Upper lobe of left lung (tissue), 6 donors: ENCODE measurements at regions not wholly inside any gene's neighbourhood (a gene's known extent, or its start where the extent isn't known, plus 50 kb on each side); places are given as distances from the start of the nearest gene placed in this dataset.

Experiments used
- ATAC-seq, 2 donors: fragments of 200-7000 bp; cut with Tn5 transposase; one replicate each; pipeline ENCODE4 v1.9.1; 2022; ENCODE audit warnings: mild to moderate bottlenecking in 2 of 2, moderate library complexity in 2 of 2; ENCODE audit not compliant: low FRiP score in 2 of 2
- DNase-seq, 2 donors: peaks; one replicate each; pipeline ENCODE4 v3.0.0-alpha.2; 2019 to 2020
- H3K27ac ChIP-seq, 4 donors: fragments of 200-600 bp; sonication (generic); one replicate each; pipeline ENCODE4 v1.5.1; 2016 to 2019
- H3K27me3 ChIP-seq, 4 donors: fragments of 200-600 bp; sonication (generic); one replicate each; pipeline ENCODE4 v1.5.1; 2017 to 2019
- H3K36me3 ChIP-seq, 4 donors: fragments of 200-600 bp; sonication (generic); one replicate each; pipeline ENCODE4 v1.5.1; 2016 to 2019
- H3K4me1 ChIP-seq, 4 donors: fragments of 200-600 bp; sonication (generic); one replicate each; pipeline ENCODE4 v1.5.1; 2018 to 2019
- H3K4me3 ChIP-seq, 4 donors: fragments of 200-600 bp; sonication (generic); one replicate each; pipeline ENCODE4 v1.5.1; 2017 to 2019; ENCODE audit warnings: mild to moderate bottlenecking in 2 of 4, moderate library complexity in 1 of 4
- H3K9me3 ChIP-seq, 4 donors: fragments of 200-600 bp; sonication (generic); one replicate each; pipeline ENCODE4 v1.5.1; 2018 to 2019
- EP300 ChIP-seq, 4 donors: sonication (generic); formaldehyde crosslinking; IDR thresholded peaks; one replicate each; pipeline ENCODE4 v1.5.1; 2017; ENCODE audit warnings: antibody characterized with exemption in 4 of 4, control low read depth in 2 of 4
- POLR2A ChIP-seq, 4 donors: fragments of 450-650 bp; IDR thresholded peaks; one replicate each; pipeline ENCODE4 v1.5.1; 2016 to 2017; ENCODE audit warnings: antibody characterized with exemption in 4 of 4, mild to moderate bottlenecking in 2 of 4
- POLR2AphosphoS5 ChIP-seq, 2 donors: sonication (generic); formaldehyde crosslinking; IDR thresholded peaks; one replicate each; pipeline ENCODE4 v1.5.1; 2017; ENCODE audit warnings: antibody characterized with exemption in 2 of 2
- WGBS, 2 donors: methylation state at CpG; one replicate each; pipeline ENCODE4 v1.1.5; 2017 to 2018; 5-methylcytosine and 5-hydroxymethylcytosine counted together
- TF ChIP-seq, protein P1 (sequence below), 6 experiments: fragments of 450-650 bp in 4 of 6; fragments of 200-600 bp in 2 of 6; sonication (generic) in 2 of 6; IDR thresholded peaks; one replicate each; pipeline ENCODE4 v1.5.1; 2016 to 2019; ENCODE audit warnings: antibody characterized with exemption in 6 of 6
- donor health status: DM: no; HTN: no; CAD: no; lungs with moderate emphysema.
- donor health status: DM: no; HTN: yes; CAD: no; lungs with severe emphysema.

DNA sequence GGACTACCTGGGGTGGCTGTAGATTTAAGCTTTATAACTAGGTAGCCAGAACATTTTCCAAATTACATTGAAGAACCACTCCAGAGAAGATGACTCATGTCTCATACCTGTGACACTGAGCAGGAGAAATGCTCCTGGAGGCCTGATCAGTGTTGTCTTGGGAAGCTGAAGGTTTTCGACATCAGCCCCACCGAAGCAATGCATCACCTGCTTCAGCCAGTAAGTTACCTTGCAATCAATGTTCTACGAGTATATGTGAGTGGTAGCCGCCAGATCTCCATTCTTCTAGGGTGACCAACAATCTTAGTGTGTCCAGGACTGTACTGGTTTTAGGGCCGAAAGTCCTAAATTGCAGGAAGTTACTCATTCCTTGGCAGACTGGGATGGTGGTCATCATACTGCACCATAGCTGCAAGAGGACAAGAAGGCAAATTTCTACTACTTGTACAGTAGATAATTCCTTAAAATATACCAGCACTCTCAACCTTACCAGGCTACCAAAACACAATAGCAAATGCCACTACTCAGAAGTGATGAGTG lies 109.3 kb upstream of the LINC00305 start:
- H3K36me3 ChIP-seq = no peaks in the 10 kb centered on the region
- H3K9me3 ChIP-seq = no peaks in the 10 kb centered on the region
- no peak overlapping the region for H3K4me3 ChIP-seq
- DNase-seq (no peak), ATAC-seq (no peak)
- no peak for TF ChIP-seq EP300 (IDR thresholded peaks at IDR 0.05)
- TF ChIP-seq, protein P1, sequence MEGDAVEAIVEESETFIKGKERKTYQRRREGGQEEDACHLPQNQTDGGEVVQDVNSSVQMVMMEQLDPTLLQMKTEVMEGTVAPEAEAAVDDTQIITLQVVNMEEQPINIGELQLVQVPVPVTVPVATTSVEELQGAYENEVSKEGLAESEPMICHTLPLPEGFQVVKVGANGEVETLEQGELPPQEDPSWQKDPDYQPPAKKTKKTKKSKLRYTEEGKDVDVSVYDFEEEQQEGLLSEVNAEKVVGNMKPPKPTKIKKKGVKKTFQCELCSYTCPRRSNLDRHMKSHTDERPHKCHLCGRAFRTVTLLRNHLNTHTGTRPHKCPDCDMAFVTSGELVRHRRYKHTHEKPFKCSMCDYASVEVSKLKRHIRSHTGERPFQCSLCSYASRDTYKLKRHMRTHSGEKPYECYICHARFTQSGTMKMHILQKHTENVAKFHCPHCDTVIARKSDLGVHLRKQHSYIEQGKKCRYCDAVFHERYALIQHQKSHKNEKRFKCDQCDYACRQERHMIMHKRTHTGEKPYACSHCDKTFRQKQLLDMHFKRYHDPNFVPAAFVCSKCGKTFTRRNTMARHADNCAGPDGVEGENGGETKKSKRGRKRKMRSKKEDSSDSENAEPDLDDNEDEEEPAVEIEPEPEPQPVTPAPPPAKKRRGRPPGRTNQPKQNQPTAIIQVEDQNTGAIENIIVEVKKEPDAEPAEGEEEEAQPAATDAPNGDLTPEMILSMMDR (IDR thresholded peaks at IDR 0.05) = no peak
- TF ChIP-seq POLR2AphosphoS5 (IDR thresholded peaks at IDR 0.05) = no peak
- no peak for TF ChIP-seq POLR2A (IDR thresholded peaks at IDR 0.05)
- no peaks in the 10 kb centered on the region for H3K4me1 ChIP-seq
- H3K27me3 ChIP-seq = no peaks in the 10 kb centered on the region
- WGBS, 2 donors = 81 to 98% methylated on average over 5 of the region's 5 CpGs
- no peak overlapping the region for H3K27ac ChIP-seq

DNA sequence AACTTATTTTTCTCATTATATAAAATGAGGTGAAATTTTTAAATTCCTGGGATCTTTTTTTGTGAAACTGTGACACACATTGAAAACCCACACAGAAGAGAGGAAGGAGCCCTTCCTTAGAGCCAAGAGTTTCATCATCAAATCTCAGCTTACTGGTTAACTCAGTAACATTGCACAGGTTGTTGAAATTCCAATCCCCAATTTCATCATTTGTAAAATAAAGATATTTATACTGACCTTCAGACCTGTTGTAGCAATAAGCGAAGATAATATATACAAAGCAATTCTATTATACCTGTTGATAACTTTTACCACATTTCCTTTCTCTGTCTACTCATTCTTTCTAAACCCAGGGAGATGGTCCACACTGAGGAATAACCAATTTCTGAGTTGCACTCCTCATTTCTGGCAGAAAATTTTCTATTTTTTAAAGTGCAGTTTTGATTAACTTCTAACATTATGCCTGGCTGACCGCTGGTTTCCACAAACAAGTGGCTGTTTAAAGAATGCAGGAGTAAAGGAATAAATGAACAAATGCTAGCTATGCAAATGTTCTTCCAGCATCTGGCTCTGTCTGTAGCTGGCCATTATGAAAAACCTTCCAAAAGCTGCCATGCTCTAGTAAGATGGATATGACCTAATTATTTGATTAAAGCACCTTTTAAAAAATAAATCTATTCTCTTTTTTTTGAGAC lies 105.7 kb upstream of the LINC00305 start:
- no peak for ATAC-seq
- Histone ChIP-seq H3K27me3 (no peaks in the 10 kb centered on the region), H3K9me3 (no peaks in the 10 kb centered on the region), H3K36me3 (no peaks in the 10 kb centered on the region), H3K27ac (no peak overlapping the region), H3K4me1 (no peaks in the 10 kb centered on the region), H3K4me3 (no peak overlapping the region)
- no peak for DNase-seq
- TF ChIP-seq POLR2A (IDR thresholded peaks at IDR 0.05) (no peak), POLR2AphosphoS5 (IDR thresholded peaks at IDR 0.05) (no peak), EP300 (IDR thresholded peaks at IDR 0.05) (no peak)
- TF ChIP-seq, protein P1 (IDR thresholded peaks at IDR 0.05) = no peak
- WGBS, 2 donors = 89 to 90% methylated on average over 2 of the region's 2 CpGs

- no peaks in the 10 kb centered on the region for H3K27me3 ChIP-seq
- 52 to 72% methylated on average over 2 of the region's 2 CpGs for WGBS, 2 donors
- H3K36me3 ChIP-seq = no peaks in the 10 kb centered on the region
- no peak overlapping the region for H3K4me3 ChIP-seq
- H3K9me3 ChIP-seq = no peaks in the 10 kb centered on the region
- H3K4me1 ChIP-seq = no peaks in the 10 kb centered on the region
- no peak overlapping the region for H3K27ac ChIP-seq
- no peak for TF ChIP-seq POLR2A (IDR thresholded peaks at IDR 0.05)
- no peak for ATAC-seq
- DNase-seq = no peak
Measured at GRCh38 chr18:64253873-64254272, 105.0 kb upstream of the LINC00305 start.

GRCh38 chr18:64253222-64253621 lies 104.3 kb upstream of the LINC00305 start:
- Histone ChIP-seq H3K4me3 (no peak overlapping the region), H3K36me3 (no peaks in the 10 kb centered on the region), H3K27me3 (no peaks in the 10 kb centered on the region), H3K27ac (no peak overlapping the region), H3K9me3 (no peaks in the 10 kb centered on the region), H3K4me1 (no peaks in the 10 kb centered on the region)
- ATAC-seq = no peak
- no peak for DNase-seq
- WGBS, 2 donors = 88 to 92% methylated on average over 4 of the region's 4 CpGs
- TF ChIP-seq EP300 (IDR thresholded peaks at IDR 0.05) = no peak
- no peak for TF ChIP-seq POLR2AphosphoS5 (IDR thresholded peaks at IDR 0.05)
- TF ChIP-seq, protein P1 (IDR thresholded peaks at IDR 0.05) = no peak
- no peak for TF ChIP-seq POLR2A (IDR thresholded peaks at IDR 0.05)

DNA sequence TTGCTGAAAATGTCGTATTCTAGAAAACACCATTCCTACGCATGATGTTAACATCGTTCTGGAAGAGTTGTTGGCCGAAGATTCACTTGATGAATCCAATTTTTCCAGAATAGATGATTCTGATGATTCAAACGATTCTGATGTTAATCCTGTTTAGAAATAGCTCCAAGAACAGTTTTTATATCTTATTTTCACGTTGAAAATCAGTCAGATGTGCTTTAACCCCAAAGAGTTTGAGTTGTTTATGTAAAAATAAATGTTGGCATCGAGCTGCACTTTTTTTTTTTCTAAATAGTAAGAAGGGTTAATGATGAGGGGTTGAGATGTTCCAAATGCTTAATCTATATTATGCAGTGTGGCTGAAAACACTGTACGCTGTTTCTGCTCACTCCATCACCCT lies 99.9 kb upstream of the LINC00305 start:
- no peak overlapping the region for H3K27ac ChIP-seq
- H3K27me3 ChIP-seq = no peaks in the 10 kb centered on the region
- TF ChIP-seq POLR2A (IDR thresholded peaks at IDR 0.05) (no peak), POLR2AphosphoS5 (IDR thresholded peaks at IDR 0.05) (no peak), EP300 (IDR thresholded peaks at IDR 0.05) (no peak)
- TF ChIP-seq, protein P1 (IDR thresholded peaks at IDR 0.05) = no peak
- no peaks in the 10 kb centered on the region for H3K9me3 ChIP-seq
- H3K4me3 ChIP-seq = no peak overlapping the region
- H3K36me3 ChIP-seq = no peaks in the 10 kb centered on the region
- DNase-seq = no peak
- H3K4me1 ChIP-seq = no peaks in the 10 kb centered on the region
- 70 to 80% methylated on average over 8 of the region's 8 CpGs for WGBS, 2 donors
- no peak for ATAC-seq
